Activated naive CD4-positive, alpha-beta T cell treated with anti-CD3 and anti-CD28 coated beads for 36 hours (primary cell): ENCODE measurements at regions not wholly inside any gene's neighbourhood (a gene's known extent, or its start where the extent isn't known, plus 50 kb on each side); places are given as distances from the start of the nearest gene placed in this dataset.

Experiments
- CTCF ChIA-PET: fragments of 350-600 bp; sonication (Branson Sonifier 250); formaldehyde crosslinking; loops from one replicate; lab custom pipeline; 2021; ENCODE audit warnings: antibody characterized with exemption; lab: Charles Lee
- DNase-seq: peaks from one replicate; pipeline ENCODE4 v3.0.0-alpha.2; 2020
- H3K27ac Mint-ChIP-seq: one replicate; pipeline ENCODE4 v1.8.0; 2021; ENCODE audit warnings: mild to moderate bottlenecking, mixed read lengths
- H3K27me3 Mint-ChIP-seq: one replicate; pipeline ENCODE4 v1.8.0; 2021; ENCODE audit warnings: low read depth, mixed read lengths
- H3K36me3 Mint-ChIP-seq: one replicate; pipeline ENCODE4 v1.8.0; 2021; ENCODE audit warnings: low read depth, mixed read lengths
- H3K4me1 Mint-ChIP-seq: one replicate; pipeline ENCODE4 v1.8.0; 2021; ENCODE audit warnings: low read depth, mixed read lengths
- H3K4me3 Mint-ChIP-seq: one replicate; pipeline ENCODE4 v1.8.0; 2021; ENCODE audit warnings: mild to moderate bottlenecking, moderate library complexity, mixed read lengths
- H3K9me3 Mint-ChIP-seq: one replicate; pipeline ENCODE4 v1.8.0; 2021; ENCODE audit warnings: mixed read lengths
- intact Hi-C: fragments of 100-400 bp; cut with micrococcal nuclease; formaldehyde crosslinking; loops from one replicate; pipeline ENCODE4 v1.15.1; 2023

- DNase-seq, result no peak
- CTCF ChIA-PET, result no interaction called here
- intact Hi-C loops, result no loop called here
Measured at GRCh38 chr1:55939866-55940265, 639.5 kb downstream of the PLPP3 start.

GRCh38 chr1:55938861-55939260 lies 640.5 kb downstream of the PLPP3 start:
- H3K27ac Mint-ChIP-seq, result no peak overlapping the region
- intact Hi-C loops, result no loop called here
- CTCF ChIA-PET, result no interaction called here
- H3K4me1 Mint-ChIP-seq, result no peaks in the 10 kb centered on the region
- H3K4me3 Mint-ChIP-seq, result no peak overlapping the region
- no peak for DNase-seq
- H3K9me3 Mint-ChIP-seq, result peaks cover 1% of the 10 kb centered on the region
- no peaks in the 10 kb centered on the region for H3K27me3 Mint-ChIP-seq
- H3K36me3 Mint-ChIP-seq, result no peaks in the 10 kb centered on the region

More at GRCh38 chr1:55939866-55940265, 639.5 kb downstream of the PLPP3 start:
- Mint-ChIP-seq H3K9me3 (peaks cover 1% of the 10 kb centered on the region), H3K4me3 (no peak overlapping the region), H3K4me1 (no peaks in the 10 kb centered on the region), H3K36me3 (no peaks in the 10 kb centered on the region), H3K27ac (no peak overlapping the region), H3K27me3 (no peaks in the 10 kb centered on the region)

DNA sequence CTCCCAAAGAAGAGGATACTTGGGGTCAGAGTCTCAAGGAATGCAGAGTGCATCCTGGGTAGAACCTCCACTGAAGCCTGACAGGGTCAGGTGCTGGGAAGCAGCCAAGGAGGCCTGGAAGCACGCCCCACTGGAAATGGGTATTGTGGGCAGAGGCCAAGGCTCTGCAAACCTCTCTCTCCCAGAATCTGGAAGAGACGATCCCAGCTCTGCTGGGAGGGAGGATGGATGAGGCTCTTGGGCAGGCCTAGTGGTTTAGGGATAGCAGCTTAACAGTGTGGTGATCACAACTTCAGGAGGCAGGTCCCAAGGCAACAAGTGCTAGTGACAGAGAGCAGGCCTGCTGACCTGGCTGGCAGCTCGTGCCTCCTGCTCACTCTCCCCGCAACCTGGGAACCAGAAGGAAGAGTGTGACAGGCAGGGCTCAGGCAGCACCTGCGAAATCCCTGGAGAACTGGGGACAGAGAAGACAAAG lies 641.0 kb downstream of the PLPP3 start:
- Mint-ChIP-seq H3K4me1 (no peaks in the 10 kb centered on the region), H3K36me3 (no peaks in the 10 kb centered on the region), H3K27me3 (no peaks in the 10 kb centered on the region), H3K27ac (no peak overlapping the region), H3K4me3 (no peak overlapping the region), H3K9me3 (peaks cover 1% of the 10 kb centered on the region)
- DNase-seq, result no peak
- intact Hi-C loops, result no loop called here
- CTCF ChIA-PET, result no interaction called here

DNA sequence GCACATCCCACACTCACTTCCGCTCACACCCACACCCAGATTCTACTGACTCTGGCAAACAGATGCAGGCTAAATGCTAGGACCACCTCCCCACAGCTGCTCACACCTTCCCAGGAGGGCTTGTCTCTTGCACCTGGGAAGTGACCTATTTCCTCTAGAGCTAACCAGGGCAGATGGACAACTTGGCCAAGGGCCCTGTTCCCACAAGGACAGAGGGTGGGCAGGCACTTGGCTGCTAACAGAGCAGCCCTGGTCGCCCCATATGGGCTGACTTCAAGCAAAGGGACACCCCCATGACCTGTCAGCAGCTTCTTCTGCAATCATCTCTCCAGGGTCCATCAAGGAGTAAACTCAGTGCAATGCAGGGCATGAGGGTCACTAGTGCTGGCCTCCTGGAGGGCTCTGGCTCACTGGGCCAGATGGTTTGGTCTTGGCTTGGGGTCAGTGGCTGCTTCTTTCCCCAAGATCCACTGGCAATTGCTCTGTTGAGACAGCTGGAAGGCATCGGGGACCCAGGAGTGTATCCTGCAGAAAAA lies 641.5 kb downstream of the PLPP3 start:
- DNase-seq, result no peak
- intact Hi-C loops, result no loop called here
- Mint-ChIP-seq H3K36me3 (no peaks in the 10 kb centered on the region), H3K9me3 (peaks cover 1% of the 10 kb centered on the region), H3K4me1 (no peaks in the 10 kb centered on the region), H3K27me3 (no peaks in the 10 kb centered on the region), H3K27ac (no peak overlapping the region), H3K4me3 (no peak overlapping the region)
- CTCF ChIA-PET, result no interaction called here

- intact Hi-C loops, result no loop called here
- H3K36me3 Mint-ChIP-seq, result no peaks in the 10 kb centered on the region
- CTCF ChIA-PET, result no interaction called here
- H3K4me3 Mint-ChIP-seq, result no peak overlapping the region
- DNase-seq, result no peak
- no peaks in the 10 kb centered on the region for H3K4me1 Mint-ChIP-seq
- H3K27ac Mint-ChIP-seq, result no peak overlapping the region
- peaks cover 2% of the 10 kb centered on the region for H3K27me3 Mint-ChIP-seq
- H3K9me3 Mint-ChIP-seq, result peaks cover 3% of the 10 kb centered on the region
Measured at GRCh38 chr1:55935236-55935635, 644.1 kb downstream of the PLPP3 start.

DNA sequence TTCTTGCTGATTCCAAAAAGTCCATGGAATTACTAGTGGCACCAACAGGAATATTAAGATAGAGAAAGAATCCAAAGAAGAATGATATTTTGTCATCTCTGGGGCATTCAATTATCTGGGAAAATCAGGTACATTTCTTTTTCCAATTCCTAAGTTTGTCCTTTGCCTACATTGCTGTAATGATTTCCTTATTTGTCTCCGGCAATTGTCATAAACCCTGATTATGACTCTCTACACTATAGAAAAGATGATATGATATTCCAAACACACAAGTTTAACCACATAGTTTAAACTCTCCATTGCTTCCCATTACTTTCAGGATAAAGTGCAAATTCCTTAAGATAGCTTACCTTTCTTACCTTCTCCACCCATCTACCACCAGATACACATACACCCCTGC lies 647.0 kb downstream of the PLPP3 start:
- CTCF ChIA-PET, result no interaction called here
- Mint-ChIP-seq H3K4me1 (no peaks in the 10 kb centered on the region), H3K27ac (no peak overlapping the region), H3K9me3 (peaks cover 4% of the 10 kb centered on the region), H3K27me3 (peaks cover 2% of the 10 kb centered on the region), H3K4me3 (no peak overlapping the region), H3K36me3 (no peaks in the 10 kb centered on the region)
- DNase-seq, result no peak
- intact Hi-C loops, result no loop called here

DNA sequence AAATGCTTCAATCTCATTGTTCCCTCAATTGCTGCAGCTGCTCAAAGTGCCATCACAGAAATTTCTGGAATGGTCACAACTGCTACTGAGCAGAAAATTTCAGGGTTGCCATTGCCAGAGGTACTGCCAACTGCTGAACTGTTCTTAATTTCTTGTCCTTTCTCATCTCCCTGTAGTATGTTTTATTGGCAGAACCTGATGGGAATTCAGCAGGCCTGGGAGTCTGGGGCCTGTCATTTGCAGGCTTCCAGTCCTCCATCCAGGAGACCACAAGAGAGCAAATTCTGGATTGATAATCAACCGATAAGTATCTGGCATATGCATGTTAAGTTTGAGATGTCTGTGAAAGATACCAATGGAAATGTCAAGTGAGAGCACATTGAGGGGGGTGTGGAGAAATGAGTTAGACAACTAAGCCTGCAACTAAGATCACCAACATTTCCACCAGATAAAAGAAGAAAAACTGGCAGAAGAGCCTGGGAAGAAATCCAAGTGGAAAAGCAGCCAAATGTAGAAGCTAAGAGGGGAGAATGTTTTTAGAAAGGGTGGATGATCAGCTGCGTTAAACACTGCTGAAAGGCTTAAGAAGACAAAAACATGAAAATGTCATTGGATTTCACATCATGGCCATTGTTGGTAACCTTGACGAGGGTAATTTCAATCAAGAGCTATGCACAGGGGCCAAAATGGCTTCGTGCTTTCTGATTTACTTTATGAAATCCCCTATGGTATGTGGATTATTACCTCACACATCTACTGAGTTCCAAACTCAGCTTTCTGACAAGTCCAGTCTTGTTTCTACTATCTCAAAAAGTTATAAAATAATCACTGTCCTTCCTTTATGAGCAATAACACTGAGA lies 648.1 kb downstream of the PLPP3 start:
- Mint-ChIP-seq H3K4me1 (no peaks in the 10 kb centered on the region), H3K4me3 (no peak overlapping the region), H3K36me3 (no peaks in the 10 kb centered on the region), H3K9me3 (peaks cover 4% of the 10 kb centered on the region), H3K27me3 (peaks cover 2% of the 10 kb centered on the region), H3K27ac (no peak overlapping the region)
- no peak for DNase-seq
- intact Hi-C loops, result no loop called here
- CTCF ChIA-PET, result no interaction called here

- H3K27ac Mint-ChIP-seq, result no peak overlapping the region
- CTCF ChIA-PET, result no interaction called here
- no peak overlapping the region for H3K4me3 Mint-ChIP-seq
- intact Hi-C loops, result no loop called here
- no peaks in the 10 kb centered on the region for H3K4me1 Mint-ChIP-seq
- H3K27me3 Mint-ChIP-seq, result peaks cover 2% of the 10 kb centered on the region
- DNase-seq, result no peak
- H3K9me3 Mint-ChIP-seq, result peaks cover 3% of the 10 kb centered on the region
- no peaks in the 10 kb centered on the region for H3K36me3 Mint-ChIP-seq
Measured at GRCh38 chr1:55929652-55930051, 649.7 kb downstream of the PLPP3 start.

GRCh38 chr1:55928576-55928975 lies 650.8 kb downstream of the PLPP3 start:
- Mint-ChIP-seq H3K9me3 (peaks cover 3% of the 10 kb centered on the region), H3K4me1 (no peaks in the 10 kb centered on the region), H3K36me3 (no peaks in the 10 kb centered on the region), H3K27me3 (peaks cover 2% of the 10 kb centered on the region), H3K27ac (no peak overlapping the region), H3K4me3 (no peak overlapping the region)
- CTCF ChIA-PET, result no interaction called here
- DNase-seq, result no peak
- intact Hi-C loops, result no loop called here

- Mint-ChIP-seq H3K4me1 (no peaks in the 10 kb centered on the region), H3K9me3 (peaks cover 3% of the 10 kb centered on the region), H3K36me3 (no peaks in the 10 kb centered on the region), H3K4me3 (no peak overlapping the region), H3K27me3 (peaks cover 2% of the 10 kb centered on the region), H3K27ac (no peak overlapping the region)
- CTCF ChIA-PET, result no interaction called here
- no peak for DNase-seq
- intact Hi-C loops, result no loop called here
Measured at GRCh38 chr1:55927702-55928290, 651.6 kb downstream of the PLPP3 start.

DNA sequence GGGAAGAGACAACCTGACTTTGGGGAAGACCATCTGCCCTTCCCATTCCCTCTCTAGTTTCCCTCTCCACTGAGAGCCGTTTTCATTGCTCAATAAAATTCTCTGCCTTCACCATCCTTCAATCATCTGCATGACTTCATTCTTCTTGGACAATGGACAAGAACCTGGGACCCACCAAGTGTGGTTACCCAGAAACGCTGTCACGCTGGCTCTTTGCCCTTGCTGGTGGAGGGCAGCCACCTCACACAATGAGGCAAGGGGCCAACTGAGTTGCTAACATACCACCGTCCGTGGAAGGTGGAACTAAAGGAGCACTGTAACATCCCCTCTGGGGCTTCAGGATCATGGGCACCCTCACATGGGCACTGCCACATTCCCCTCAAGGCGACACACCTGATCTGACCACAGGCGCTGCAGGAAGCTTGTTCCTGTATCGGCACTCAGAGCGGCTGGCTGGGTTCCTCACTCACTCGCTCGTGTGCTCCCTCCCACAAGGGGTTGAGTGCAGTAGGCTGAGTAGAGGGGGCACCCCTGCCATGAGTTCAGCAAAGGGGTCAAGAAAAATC lies 652.4 kb downstream of the PLPP3 start:
- no peak for DNase-seq
- Mint-ChIP-seq H3K27ac (no peak overlapping the region), H3K36me3 (no peaks in the 10 kb centered on the region), H3K27me3 (peaks cover 2% of the 10 kb centered on the region), H3K4me3 (no peak overlapping the region), H3K4me1 (no peaks in the 10 kb centered on the region), H3K9me3 (peaks cover 3% of the 10 kb centered on the region)
- intact Hi-C loops, result no loop called here
- CTCF ChIA-PET, result no interaction called here

GRCh38 chr1:55916907-55917306 lies 662.5 kb downstream of the PLPP3 start:
- CTCF ChIA-PET, result no interaction called here
- H3K36me3 Mint-ChIP-seq, result no peaks in the 10 kb centered on the region
- H3K4me3 Mint-ChIP-seq, result no peak overlapping the region
- H3K27ac Mint-ChIP-seq, result no peak overlapping the region
- H3K4me1 Mint-ChIP-seq, result no peaks in the 10 kb centered on the region
- intact Hi-C loops, result no loop called here
- peaks cover 2% of the 10 kb centered on the region for H3K9me3 Mint-ChIP-seq
- H3K27me3 Mint-ChIP-seq, result no peaks in the 10 kb centered on the region
- DNase-seq, result no peak
